Natural killer cell (primary cell): ENCODE measurements at regions not wholly inside any gene's neighbourhood (a gene's known extent, or its start where the extent isn't known, plus 50 kb on each side); places are given as distances from the start of the nearest gene placed in this dataset.
"Not testable (repeated sequence)": the region's sequence is repeated elsewhere in the genome, so short reads cannot be mapped to it uniquely, and the experiment has no call there.

ENCODE experiments used
- ATAC-seq, 3 donors: fragments of 150-1000 bp in 2 of 3; fragments of 200-7000 bp in 1 of 3; cut with Tn5 transposase; 1 replicate in 1 of 3; 2 replicates in 2 of 3; pipeline ENCODE4 v1.10.0; 2021; ENCODE audit warnings: mild to moderate bottlenecking in 2 of 3, moderate library complexity in 2 of 3
- DNase-seq, 2 donors: peaks; one replicate each; pipeline versions ENCODE4 v3.0.0 to v3.0.0-alpha.2; 2013 to 2021; ENCODE audit warnings: mixed read lengths in 1 of 2
- H3K27ac ChIP-seq: one replicate; pipeline ENCODE4 v1.5.1; 2013; ENCODE audit warnings: mild to moderate bottlenecking, low read length
- H3K27me3 ChIP-seq: one replicate; pipeline ENCODE4 v1.6.1; 2013; ENCODE audit warnings: low read length; ENCODE audit not compliant: control insufficient read depth, insufficient read depth
- H3K36me3 ChIP-seq: one replicate; pipeline ENCODE4 v1.6.1; 2013; ENCODE audit warnings: low read length; ENCODE audit not compliant: control insufficient read depth, insufficient read depth
- H3K4me1 ChIP-seq: one replicate; pipeline ENCODE4 v1.6.1; 2013; ENCODE audit warnings: low read length; ENCODE audit not compliant: control insufficient read depth, insufficient read depth
- H3K4me3 ChIP-seq: one replicate; pipeline ENCODE4 v1.5.1; 2013; ENCODE audit warnings: low read length
- H3K9me3 ChIP-seq: one replicate; pipeline ENCODE4 v1.6.1; 2013; ENCODE audit warnings: low read length; ENCODE audit not compliant: control insufficient read depth, insufficient read depth
- H3K27ac Mint-ChIP-seq, 2 donors: one replicate each; pipeline ENCODE4 v1.8.0; 2022; ENCODE audit warnings: mild to moderate bottlenecking in 2 of 2, mixed read lengths in 2 of 2, moderate library complexity in 1 of 2
- H3K27me3 Mint-ChIP-seq, 2 donors: one replicate each; pipeline ENCODE4 v1.8.0; 2022; ENCODE audit warnings: low read depth in 2 of 2, mixed read lengths in 2 of 2
- H3K36me3 Mint-ChIP-seq: one replicate; pipeline ENCODE4 v1.8.0; 2022; ENCODE audit warnings: mixed read lengths
- H3K4me1 Mint-ChIP-seq, 2 donors: one replicate each; pipeline ENCODE4 v1.8.0; 2022; ENCODE audit warnings: mixed read lengths in 2 of 2
- H3K4me3 Mint-ChIP-seq: one replicate; pipeline ENCODE4 v1.8.0; 2022; ENCODE audit warnings: mild to moderate bottlenecking, moderate library complexity, mixed read lengths
- H3K9me3 Mint-ChIP-seq, 2 donors: one replicate each; pipeline ENCODE4 v1.8.0; 2022; ENCODE audit warnings: mixed read lengths in 2 of 2
- CTCF ChIP-seq: fragments of 200-600 bp; IDR thresholded peaks from one replicate; pipeline ENCODE4 v1.8.0; 2022; ENCODE audit warnings: antibody characterized with exemption
- WGBS: methylation state at CpG from one replicate; pipeline ENCODE4 v1.1.7; 2013; ENCODE audit warnings: missing lambda C conversion rate; ENCODE audit not compliant: insufficient coverage; 5-methylcytosine and 5-hydroxymethylcytosine counted together
- intact Hi-C: fragments of 100-400 bp; cut with micrococcal nuclease; formaldehyde crosslinking; loops from one replicate; pipeline ENCODE4 v1.14.2; 2022

GRCh38 chr4:67393007-67393406 is 152.3 kb downstream of the CENPC start:
- H3K9me3 ChIP-seq = no peaks in the 10 kb centered on the region
- no peaks in the 10 kb centered on the region for H3K4me1 Mint-ChIP-seq
- H3K27me3 ChIP-seq = no peaks in the 10 kb centered on the region
- H3K4me1 ChIP-seq = no peaks in the 10 kb centered on the region
- intact Hi-C loops = no loop called here
- no peak overlapping the region for H3K27ac ChIP-seq
- H3K9me3 Mint-ChIP-seq = no peaks in the 10 kb centered on the region
- TF ChIP-seq CTCF = no peak
- no peaks in the 10 kb centered on the region for H3K36me3 ChIP-seq
- H3K4me3 ChIP-seq = no peak overlapping the region
- H3K27me3 Mint-ChIP-seq = peaks cover 4 to 7% of the 10 kb centered on the region in 2 donors
- ATAC-seq = no peak
- no peak overlapping the region for H3K27ac Mint-ChIP-seq
- H3K4me3 Mint-ChIP-seq = no peak overlapping the region
- no peak for DNase-seq
- 80% methylated on average over 1 of the region's 1 CpG for WGBS
- no peaks in the 10 kb centered on the region for H3K36me3 Mint-ChIP-seq

GRCh38 chr4:67381406-67381804 is 163.9 kb downstream of the CENPC start:
- H3K27ac Mint-ChIP-seq, ATAC-seq, H3K4me1 Mint-ChIP-seq, H3K27ac ChIP-seq, H3K4me3 Mint-ChIP-seq, H3K36me3 ChIP-seq, H3K27me3 Mint-ChIP-seq, intact Hi-C loops, H3K4me3 ChIP-seq, H3K27me3 ChIP-seq, H3K9me3 ChIP-seq, H3K36me3 Mint-ChIP-seq, H3K9me3 Mint-ChIP-seq, H3K4me1 ChIP-seq, DNase-seq: not testable (repeated sequence)
- 91% methylated on average over 19 of the region's 19 CpGs for WGBS

- H3K27me3 ChIP-seq, H3K9me3 Mint-ChIP-seq, H3K27ac ChIP-seq, H3K36me3 ChIP-seq, H3K4me1 ChIP-seq, H3K4me3 ChIP-seq, ATAC-seq, H3K27ac Mint-ChIP-seq, H3K9me3 ChIP-seq, H3K4me3 Mint-ChIP-seq, H3K4me1 Mint-ChIP-seq, DNase-seq, H3K27me3 Mint-ChIP-seq, H3K36me3 Mint-ChIP-seq, intact Hi-C loops: not testable (repeated sequence)
- WGBS = 89% methylated on average over 34 of the region's 34 CpGs
Measured at GRCh38 chr4:67380702-67381405, 164.4 kb downstream of the CENPC start.

GRCh38 chr4:67380154-67380553 is 165.1 kb downstream of the CENPC start:
- ATAC-seq (no peak), DNase-seq (no peak)
- no peak overlapping the region for H3K4me3 ChIP-seq
- Mint-ChIP-seq H3K27ac (no peak overlapping the region), H3K4me3 (no peak overlapping the region), H3K4me1 (no peaks in the 10 kb centered on the region), H3K36me3 (no peaks in the 10 kb centered on the region), H3K27me3 (no peaks in the 10 kb centered on the region), H3K9me3 (peaks cover 2% of the 10 kb centered on the region in 2 donors)
- no peak for TF ChIP-seq CTCF
- intact Hi-C loops = no loop called here
- no peaks in the 10 kb centered on the region for H3K4me1 ChIP-seq
- H3K9me3 ChIP-seq = no peaks in the 10 kb centered on the region
- H3K36me3 ChIP-seq = no peaks in the 10 kb centered on the region
- 92% methylated on average over 16 of the region's 16 CpGs for WGBS
- H3K27ac ChIP-seq = no peak overlapping the region
- H3K27me3 ChIP-seq = no peaks in the 10 kb centered on the region
